ENCODE measurements at regions not wholly inside any gene's neighbourhood (a gene's known extent, or its start where the extent isn't known, plus 50 kb on each side); places are given as distances from the start of the nearest gene placed in this dataset.

- Histone ChIP-seq H2BK15ac (ENCODE audit: low read depth, low read length) (no peak overlapping the region), H3K79me2 (ENCODE audit: insufficient read depth, low read length) (no peaks in the 10 kb centered on the region), H2BK120ac (ENCODE audit: low read depth, low read length, poor library complexity, severe bottlenecking) (no peak overlapping the region), H3T11ph (ENCODE audit: low read length) (no peak overlapping the region), H3K18ac (ENCODE audit: insufficient read length, low read depth, low read length) (no peak overlapping the region), H2BK5ac (ENCODE audit: insufficient read length, low read length) (no peak overlapping the region), H3K4me1 (ENCODE audit: insufficient read depth, low read length) (no peaks in the 10 kb centered on the region), H4K8ac (replicated peaks; ENCODE audit: insufficient read length, low read depth, low read length) (no peak overlapping the region), H4K91ac (ENCODE audit: insufficient read length, low read depth, low read length) (no peak overlapping the region), H4K5ac (ENCODE audit: insufficient read length, low read depth, low read length) (no peak overlapping the region), H3K9me3 (ENCODE audit: control insufficient read depth, low read depth, low read length) (peaks cover 11% of the 10 kb centered on the region), H3K23me2 (ENCODE audit: insufficient read length, low read depth, low read length, poor library complexity, severe bottlenecking) (no peaks in the 10 kb centered on the region), H2BK12ac (ENCODE audit: insufficient read length, low read depth, low read length) (no peak overlapping the region), H2AK5ac (ENCODE audit: insufficient read length, low read length) (no peak overlapping the region), H4K20me1 (ENCODE audit: control insufficient read depth, insufficient read depth, insufficient read length) (no peaks in the 10 kb centered on the region), H3K79me1 (ENCODE audit: insufficient read depth, low read depth, low read length, poor library complexity, severe bottlenecking) (no peaks in the 10 kb centered on the region), H3K14ac (ENCODE audit: insufficient read depth, low read length) (no peak overlapping the region), H3K56ac (ENCODE audit: insufficient read length, low read depth, low read length) (no peak overlapping the region), H3K4ac (ENCODE audit: low read depth, low read length) (no peak overlapping the region), H3K4me2 (ENCODE audit: insufficient read depth, insufficient read length, low read length) (no peak overlapping the region), H2BK20ac (ENCODE audit: low read depth, low read length, poor library complexity, severe bottlenecking) (no peak overlapping the region), H3K27ac (ENCODE audit: insufficient read length, low read depth, low read length) (no peak overlapping the region), H3K23ac (ENCODE audit: insufficient read length, low read depth, low read length) (no peak overlapping the region), H2AFZ (ENCODE audit: low read length) (no peak overlapping the region), H3K9ac (ENCODE audit: extremely low read depth, insufficient read length, low read length) (no peak overlapping the region), H3K27me3 (ENCODE audit: insufficient read depth, low read length) (no peaks in the 10 kb centered on the region)
- Mint-ChIP-seq H3K4me1 (no peaks in the 10 kb centered on the region), H3K36me3 (ENCODE audit: insufficient read depth in 1 of 3, low read depth in 3 of 3) (peaks cover 17 to 23% (median 20%) of the 10 kb centered on the region in 3 experiments), H3K9me3 (peaks cover 29 to 41% of the 10 kb centered on the region in 2 experiments), H3K27ac (no peak overlapping the region), H3K27me3 (ENCODE audit: low read depth) (no peaks in the 10 kb centered on the region), H3K4me3 (no peak overlapping the region)
- no peak for DNase-seq
- WGBS (ENCODE audit: extremely low coverage, insufficient read length, low lambda C conversion rate): no CpG with 5 or more reads among the region's 25 CpGs
- no peak for TF ChIP-seq CTCF (conservative IDR thresholded peaks at IDR 0.05)
Measured at GRCh38 chr5:101505891-101506570, 602.9 kb upstream of the ST8SIA4 start.

Measured in H9 (cell line).